ENCODE measurements at regions not wholly inside any gene's neighbourhood (a gene's known extent, or its start where the extent isn't known, plus 50 kb on each side); places are given as distances from the start of the nearest gene placed in this dataset.

GRCh38 chr14:51155326-51155725 lies 60.4 kb upstream of the TRIM9 start:
- no peak overlapping the region for H3K4me3 Mint-ChIP-seq
- ATAC-seq (ENCODE audit: low read depth), result no peak
- Histone ChIP-seq H2AFZ (ENCODE audit: insufficient read depth, low read depth, low read length, poor library complexity, severe bottlenecking) (no peak overlapping the region), H3K4me2 (replicated peaks; ENCODE audit: low read depth, low read length, poor library complexity, severe bottlenecking) (no peak overlapping the region), H3K4me3 (ENCODE audit: control extremely low read depth in 1 of 5, extremely low read depth in 1 of 5, insufficient read depth in 1 of 5, low read depth in 2 of 5, low read length in 4 of 5) (no peak overlapping the region), H3K9ac (ENCODE audit: low read length) (no peak overlapping the region), H3K27ac (ENCODE audit: low read length in 2 of 2) (no peak overlapping the region), H3K79me2 (ENCODE audit: control insufficient read depth, insufficient read depth, low read length) (no peaks in the 10 kb centered on the region), H3K9me3 (ENCODE audit: control extremely low read depth in 1 of 3, control insufficient read depth in 2 of 3, insufficient read depth in 1 of 3, low read length in 2 of 3) (peaks cover 0 to 3% (median 0%) of the 10 kb centered on the region in 3 donors), H3K36me3 (replicated peaks in 1 of 2; ENCODE audit: control extremely low read depth in 1 of 2, control insufficient read depth in 1 of 2, extremely low read depth in 1 of 2, insufficient read depth in 2 of 2, low read length in 1 of 2) (no peaks in the 10 kb centered on the region), H3K27me3 (replicated peaks in 1 of 4; ENCODE audit: control extremely low read depth in 1 of 4, control insufficient read depth in 3 of 4, insufficient read depth in 4 of 4, low read length in 3 of 4) (no peaks in the 10 kb centered on the region), H4K20me1 (ENCODE audit: control insufficient read depth, insufficient read depth, low read length, poor library complexity, severe bottlenecking) (no peaks in the 10 kb centered on the region), H3K4me1 (ENCODE audit: control insufficient read depth in 2 of 2, insufficient read depth in 2 of 2, low read length in 2 of 2) (peaks cover 6% of the 10 kb centered on the region in 2 donors)
- intact Hi-C loops (cut with micrococcal nuclease), result no loop called here
- H3K27ac Mint-ChIP-seq, result no peak overlapping the region
- peaks cover 7% of the 10 kb centered on the region for H3K4me1 Mint-ChIP-seq
- peaks cover 4% of the 10 kb centered on the region for H3K27me3 Mint-ChIP-seq
- CTCF ChIA-PET, result interaction anchor here (0.9 to 3.9 kb wide), 3 partner anchors 47 to 73 kb away, joined by 3 to 32 read pairs (median 3); no protein-coding TSS in a partner anchor
- WGBS (ENCODE audit: insufficient coverage), result no CpG with 5 or more reads among the region's 2 CpGs
- no peak for TF ChIP-seq EZH2 (IDR thresholded peaks at IDR 0.05; ENCODE audit: borderline replicate concordance, insufficient read depth, low read depth, low read length, poor library complexity, severe bottlenecking)
- TF ChIP-seq CTCF (IDR thresholded peaks at IDR 0.05), result no peak
- DNase-seq, result no peak
- POLR2A ChIA-PET, result interaction anchor here (0.6 kb wide), 1 partner anchor 60 kb away, joined by 7 read pairs; no protein-coding TSS in a partner anchor
- no peaks in the 10 kb centered on the region for H3K9me3 Mint-ChIP-seq (ENCODE audit: insufficient read depth)

GRCh38 chr14:51157012-51157411 lies 62.1 kb upstream of the TRIM9 start:
- no peak overlapping the region for H3K4me2 ChIP-seq (replicated peaks; ENCODE audit: low read depth, low read length, poor library complexity, severe bottlenecking)
- H3K9me3 Mint-ChIP-seq (ENCODE audit: insufficient read depth), result no peaks in the 10 kb centered on the region
- peaks cover 13% of the 10 kb centered on the region for H3K4me1 Mint-ChIP-seq
- H3K9ac ChIP-seq (ENCODE audit: low read length), result no peak overlapping the region
- H3K27ac ChIP-seq (ENCODE audit: low read length in 2 of 2), result no peak overlapping the region
- no peak for ATAC-seq (ENCODE audit: low read depth)
- ChIA-PET POLR2A (no interaction called here), CTCF (interaction anchor here (1.1 to 3.9 kb wide), 3 partner anchors 46 to 126 kb away, joined by 3 to 32 read pairs (median 8); no protein-coding TSS in a partner anchor)
- no peaks in the 10 kb centered on the region for H3K27me3 ChIP-seq (replicated peaks in 1 of 4; ENCODE audit: control extremely low read depth in 1 of 4, control insufficient read depth in 3 of 4, insufficient read depth in 4 of 4, low read length in 3 of 4)
- intact Hi-C loops (cut with micrococcal nuclease), result loop anchor here (1.0 kb wide), 1 partner anchor 46 kb away; no protein-coding TSS in a partner anchor
- peaks cover 6 to 7% of the 10 kb centered on the region in 2 donors for H3K4me1 ChIP-seq (ENCODE audit: control insufficient read depth in 2 of 2, insufficient read depth in 2 of 2, low read length in 2 of 2)
- no peak for TF ChIP-seq EZH2 (IDR thresholded peaks at IDR 0.05; ENCODE audit: borderline replicate concordance, insufficient read depth, low read depth, low read length, poor library complexity, severe bottlenecking)
- peak; percentile 43 for TF ChIP-seq CTCF (IDR thresholded peaks at IDR 0.05)
- no peak overlapping the region for H3K4me3 Mint-ChIP-seq
- no peaks in the 10 kb centered on the region for H3K79me2 ChIP-seq (ENCODE audit: control insufficient read depth, insufficient read depth, low read length)
- H3K36me3 ChIP-seq (replicated peaks in 1 of 2; ENCODE audit: control extremely low read depth in 1 of 2, control insufficient read depth in 1 of 2, extremely low read depth in 1 of 2, insufficient read depth in 2 of 2, low read length in 1 of 2), result no peaks in the 10 kb centered on the region
- no peaks in the 10 kb centered on the region for H4K20me1 ChIP-seq (ENCODE audit: control insufficient read depth, insufficient read depth, low read length, poor library complexity, severe bottlenecking)
- peaks cover 0 to 3% (median 0%) of the 10 kb centered on the region in 3 donors for H3K9me3 ChIP-seq (ENCODE audit: control extremely low read depth in 1 of 3, control insufficient read depth in 2 of 3, insufficient read depth in 1 of 3, low read length in 2 of 3)
- no peaks in the 10 kb centered on the region for H3K27me3 Mint-ChIP-seq
- no peak overlapping the region for H2AFZ ChIP-seq (ENCODE audit: insufficient read depth, low read depth, low read length, poor library complexity, severe bottlenecking)
- no peak overlapping the region for H3K27ac Mint-ChIP-seq
- no peak overlapping the region for H3K4me3 ChIP-seq (ENCODE audit: control extremely low read depth in 1 of 5, extremely low read depth in 1 of 5, insufficient read depth in 1 of 5, low read depth in 2 of 5, low read length in 4 of 5)
- DNase-seq, result peak; percentile 24
